Colonic mucosa (tissue), 4 donors: ENCODE measurements at regions not wholly inside any gene's neighbourhood (a gene's known extent, or its start where the extent isn't known, plus 50 kb on each side); places are given as distances from the start of the nearest gene placed in this dataset.

Source experiments
- DNase-seq: peaks from one replicate; pipeline ENCODE4 v3.0.0-alpha.2; 2020
- H3K27ac ChIP-seq: fragments of 200-600 bp; one replicate; pipeline ENCODE4 v1.8.0; 2021
- H3K27me3 ChIP-seq: fragments of 200-600 bp; one replicate; pipeline ENCODE4 v1.8.0; 2021
- H3K36me3 ChIP-seq: fragments of 200-600 bp; one replicate; pipeline ENCODE4 v1.8.0; 2021
- H3K4me1 ChIP-seq: fragments of 200-600 bp; one replicate; pipeline ENCODE4 v1.8.0; 2021; ENCODE audit warnings: mild to moderate bottlenecking
- H3K4me3 ChIP-seq: fragments of 200-600 bp; one replicate; pipeline ENCODE4 v1.8.0; 2021
- H3K9ac ChIP-seq, 2 donors: one replicate each; pipeline ENCODE4 v1.7.0; 2013; ENCODE audit warnings: control low read depth in 2 of 2, low read depth in 2 of 2, low read length in 2 of 2
- H3K9me3 ChIP-seq: fragments of 200-600 bp; one replicate; pipeline ENCODE4 v1.8.0; 2021
- intact Hi-C: fragments of 100-400 bp; cut with DNase I; formaldehyde crosslinking; loops from one replicate; pipeline ENCODE4 v1.14.1; 2022
- TF ChIP-seq, protein P1 (sequence below): fragments of 200-600 bp; IDR thresholded peaks from one replicate; pipeline ENCODE4 v1.8.0; 2022; ENCODE audit warnings: antibody characterized with exemption, mild to moderate bottlenecking
- donor health status: healthy.
- donor health status: DM: no; HTN: no; CAD: no.
- donor health status: DM: no; HTN: no; CAD: no.

DNA sequence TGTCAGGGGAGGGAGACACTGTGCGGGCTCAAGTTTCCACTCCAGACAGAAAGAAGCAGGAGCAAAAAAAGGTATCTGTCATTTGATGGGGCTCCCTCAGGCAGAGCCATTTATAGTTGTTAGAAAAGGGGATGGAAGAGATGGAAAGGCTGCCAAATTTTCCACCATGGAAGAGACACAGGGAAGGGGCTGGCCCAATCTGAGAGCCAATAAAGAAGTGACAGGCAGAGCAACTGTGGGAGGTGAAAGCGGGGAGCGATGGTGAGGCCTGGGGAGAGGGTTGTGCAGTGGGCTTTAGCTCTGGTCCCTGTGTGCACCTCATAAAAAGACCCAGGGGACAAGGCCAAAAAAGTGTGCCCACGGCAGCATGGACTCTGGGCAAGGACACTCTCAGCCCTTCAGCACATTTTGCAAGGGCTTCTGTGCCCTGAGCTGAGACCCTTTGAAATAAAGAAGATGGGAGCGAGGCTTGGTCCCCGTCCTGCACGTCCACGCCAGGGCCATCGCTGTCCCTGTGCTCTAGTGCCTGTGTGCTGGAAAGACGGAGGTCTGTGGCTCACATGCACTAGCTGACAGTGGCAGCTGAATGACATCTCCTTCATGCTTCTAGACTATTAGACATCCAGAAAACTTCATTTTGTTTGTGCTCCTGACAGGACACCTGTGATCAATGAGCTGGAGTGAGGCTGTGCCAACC is 456.7 kb upstream of the HS6ST1 start:
- no peaks in the 10 kb centered on the region for H3K9me3 ChIP-seq
- intact Hi-C loops, result no loop called here
- H3K27me3 ChIP-seq, result no peaks in the 10 kb centered on the region
- TF ChIP-seq, protein P1, sequence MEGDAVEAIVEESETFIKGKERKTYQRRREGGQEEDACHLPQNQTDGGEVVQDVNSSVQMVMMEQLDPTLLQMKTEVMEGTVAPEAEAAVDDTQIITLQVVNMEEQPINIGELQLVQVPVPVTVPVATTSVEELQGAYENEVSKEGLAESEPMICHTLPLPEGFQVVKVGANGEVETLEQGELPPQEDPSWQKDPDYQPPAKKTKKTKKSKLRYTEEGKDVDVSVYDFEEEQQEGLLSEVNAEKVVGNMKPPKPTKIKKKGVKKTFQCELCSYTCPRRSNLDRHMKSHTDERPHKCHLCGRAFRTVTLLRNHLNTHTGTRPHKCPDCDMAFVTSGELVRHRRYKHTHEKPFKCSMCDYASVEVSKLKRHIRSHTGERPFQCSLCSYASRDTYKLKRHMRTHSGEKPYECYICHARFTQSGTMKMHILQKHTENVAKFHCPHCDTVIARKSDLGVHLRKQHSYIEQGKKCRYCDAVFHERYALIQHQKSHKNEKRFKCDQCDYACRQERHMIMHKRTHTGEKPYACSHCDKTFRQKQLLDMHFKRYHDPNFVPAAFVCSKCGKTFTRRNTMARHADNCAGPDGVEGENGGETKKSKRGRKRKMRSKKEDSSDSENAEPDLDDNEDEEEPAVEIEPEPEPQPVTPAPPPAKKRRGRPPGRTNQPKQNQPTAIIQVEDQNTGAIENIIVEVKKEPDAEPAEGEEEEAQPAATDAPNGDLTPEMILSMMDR, result no peak
- H3K27ac ChIP-seq, result no peak overlapping the region
- no peak overlapping the region for H3K4me3 ChIP-seq
- no peaks in the 10 kb centered on the region for H3K36me3 ChIP-seq
- no peak overlapping the region for H3K9ac ChIP-seq
- peak; percentile 5 for DNase-seq
- no peaks in the 10 kb centered on the region for H3K4me1 ChIP-seq

DNA sequence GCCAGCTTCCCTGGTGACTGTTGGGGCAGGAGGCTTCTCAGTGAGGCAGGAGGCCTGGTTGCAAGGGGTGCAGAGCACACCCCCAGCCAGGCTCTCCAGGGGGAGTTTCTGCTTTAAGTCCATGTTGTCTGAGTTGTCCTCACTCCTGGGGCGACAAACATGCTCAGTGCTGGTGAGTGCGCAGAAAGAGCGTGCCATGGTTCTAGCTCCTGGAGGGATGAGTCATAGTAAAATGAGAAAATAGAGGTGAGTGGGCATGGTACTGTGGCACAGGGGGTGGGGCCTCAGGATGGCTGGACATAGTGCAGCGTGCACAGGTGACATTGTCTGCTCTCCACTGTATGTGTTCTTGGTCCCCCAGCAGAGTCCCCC is 457.2 kb upstream of the HS6ST1 start:
- TF ChIP-seq, protein P1, result no peak
- H3K9me3 ChIP-seq, result no peaks in the 10 kb centered on the region
- H3K9ac ChIP-seq, result no peak overlapping the region
- no peak overlapping the region for H3K27ac ChIP-seq
- H3K4me1 ChIP-seq, result no peaks in the 10 kb centered on the region
- intact Hi-C loops, result no loop called here
- no peak overlapping the region for H3K4me3 ChIP-seq
- H3K36me3 ChIP-seq, result no peaks in the 10 kb centered on the region
- no peaks in the 10 kb centered on the region for H3K27me3 ChIP-seq
- DNase-seq, result peak; percentile 6

DNA sequence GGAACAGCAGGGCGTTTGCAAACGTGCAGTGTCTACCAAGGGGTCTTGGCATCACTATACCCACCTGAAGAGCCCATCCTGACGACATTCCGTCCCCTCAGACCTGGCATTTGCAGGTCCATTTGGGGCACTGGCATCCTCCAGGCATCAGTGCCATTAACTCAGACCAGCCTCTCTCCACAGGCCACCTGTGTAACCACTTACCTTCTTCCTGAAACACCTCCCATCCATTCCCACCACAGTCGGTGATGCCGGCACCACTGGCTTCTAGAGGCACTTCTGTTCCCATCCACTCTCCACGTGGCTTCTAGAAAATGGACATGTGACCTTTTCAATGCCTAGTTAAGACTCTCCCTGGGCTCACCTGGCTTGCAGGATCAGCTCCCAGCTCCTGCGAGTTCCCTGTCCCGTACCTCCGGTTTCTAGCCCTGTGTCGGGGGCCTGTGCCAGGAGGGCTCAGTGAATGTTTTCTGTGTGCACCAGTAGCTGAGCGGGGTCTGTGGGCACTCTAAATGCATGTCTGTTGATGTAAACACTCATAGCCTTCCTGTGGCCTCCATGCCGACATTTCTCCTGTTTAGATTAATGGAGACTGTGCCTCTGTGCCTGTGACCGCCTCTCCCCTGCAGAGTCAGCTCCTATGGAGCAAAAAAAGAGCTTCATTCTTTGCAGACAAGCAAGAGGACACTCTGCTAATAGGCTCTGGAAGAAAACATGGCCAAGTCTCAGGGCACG is 458.0 kb upstream of the HS6ST1 start:
- peak; percentile 15 for DNase-seq

DNA sequence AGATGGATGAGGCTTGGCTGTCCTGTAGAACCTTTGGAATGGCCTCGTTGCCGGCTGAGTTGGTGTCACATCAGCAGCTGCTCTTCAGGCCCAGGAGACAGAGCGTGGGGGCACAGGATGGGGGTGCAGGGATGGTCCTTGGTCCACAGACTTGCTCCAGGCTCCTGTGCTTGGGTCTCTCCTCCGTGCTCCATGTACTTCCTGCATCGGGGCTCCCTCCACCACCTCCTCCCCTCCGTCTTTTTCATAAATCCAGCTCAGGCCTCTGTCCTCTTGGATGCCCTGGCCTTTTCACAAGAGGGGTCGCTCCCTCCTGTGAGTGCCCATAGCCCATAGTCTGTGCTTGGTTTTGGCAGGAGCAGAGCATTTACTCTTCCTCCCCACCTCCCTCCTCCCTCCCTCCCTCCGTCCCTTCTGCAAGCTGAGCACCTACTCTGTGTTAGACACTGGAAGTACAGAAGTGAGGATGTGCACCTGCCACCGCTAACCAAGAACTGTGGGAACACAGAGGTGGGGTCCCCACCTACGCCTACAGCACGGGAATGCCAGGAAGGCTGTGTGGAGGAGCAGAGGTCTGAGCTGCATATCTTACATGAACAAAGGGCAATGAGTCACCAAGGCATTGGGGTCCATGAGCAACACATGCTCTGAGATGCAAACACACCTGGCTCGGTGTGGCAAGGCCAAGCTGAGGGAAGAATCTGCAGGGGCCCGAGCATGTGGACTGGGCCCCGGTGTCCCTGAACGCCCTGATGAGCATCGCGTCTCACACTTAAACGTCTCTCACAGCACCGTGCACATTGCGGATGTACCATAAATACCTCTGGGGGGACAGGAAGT is 458.7 kb upstream of the HS6ST1 start:
- peak; percentile 7 for DNase-seq
- no peaks in the 10 kb centered on the region for H3K36me3 ChIP-seq
- intact Hi-C loops, result no loop called here
- H3K9ac ChIP-seq, result no peak overlapping the region
- no peaks in the 10 kb centered on the region for H3K4me1 ChIP-seq
- H3K27me3 ChIP-seq, result no peaks in the 10 kb centered on the region
- no peak overlapping the region for H3K27ac ChIP-seq
- no peak overlapping the region for H3K4me3 ChIP-seq
- no peaks in the 10 kb centered on the region for H3K9me3 ChIP-seq
- TF ChIP-seq, protein P1, result no peak

More for the DNA sequence above, 458.0 kb upstream of the HS6ST1 start:
- H3K4me1 ChIP-seq, result no peaks in the 10 kb centered on the region
- H3K36me3 ChIP-seq, result no peaks in the 10 kb centered on the region
- TF ChIP-seq, protein P1, result no peak
- no peak overlapping the region for H3K9ac ChIP-seq
- H3K27me3 ChIP-seq, result no peaks in the 10 kb centered on the region
- no peak overlapping the region for H3K27ac ChIP-seq
- intact Hi-C loops, result no loop called here
- no peak overlapping the region for H3K4me3 ChIP-seq
- no peaks in the 10 kb centered on the region for H3K9me3 ChIP-seq

DNA sequence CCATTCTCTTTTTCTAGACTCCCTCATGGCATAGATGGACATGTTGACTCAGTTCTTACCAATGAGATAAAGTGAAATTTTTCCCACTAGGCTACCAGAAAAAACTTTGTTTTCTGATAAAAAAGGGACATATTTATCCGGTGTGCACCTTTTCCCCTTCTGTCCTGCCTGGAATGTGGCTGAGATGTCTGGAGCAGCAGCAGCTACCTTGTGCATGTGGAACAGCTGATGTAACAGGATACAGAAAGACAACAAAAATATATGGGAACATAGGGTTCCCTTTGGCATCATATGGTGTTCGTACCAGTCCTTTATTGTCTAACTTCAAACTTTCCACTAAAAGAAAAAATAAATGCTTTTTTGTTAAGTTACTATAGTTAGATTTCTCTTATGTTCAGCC is 460.2 kb upstream of the HS6ST1 start:
- no peak overlapping the region for H3K9ac ChIP-seq
- no peak for DNase-seq
- no peak overlapping the region for H3K27ac ChIP-seq
- H3K4me3 ChIP-seq, result no peak overlapping the region
- TF ChIP-seq, protein P1, result no peak
- intact Hi-C loops, result no loop called here
- no peaks in the 10 kb centered on the region for H3K36me3 ChIP-seq
- H3K9me3 ChIP-seq, result no peaks in the 10 kb centered on the region
- no peaks in the 10 kb centered on the region for H3K4me1 ChIP-seq
- no peaks in the 10 kb centered on the region for H3K27me3 ChIP-seq
